SK-N-SH treated with all-trans-retinoic acid at 6 μM for 48 hours (cell line): ENCODE measurements at regions not wholly inside any gene's neighbourhood (a gene's known extent, or its start where the extent isn't known, plus 50 kb on each side); places are given as distances from the start of the nearest gene placed in this dataset.

Experiments used
- CSDC2 ChIP-seq: fragments of 250-450 bp; sonication (Bioruptor Pico); IDR thresholded peaks from 2 replicates; pipeline ENCODE4 v1.5.0; 2020; ENCODE audit warnings: mild to moderate bottlenecking, moderate library complexity
- ESRRG ChIP-seq: fragments of 250-450 bp; sonication (Bioruptor Pico); IDR thresholded peaks from 2 replicates; pipeline ENCODE4 v1.6.1; 2021; ENCODE audit warnings: mild to moderate bottlenecking
- ISL1 ChIP-seq: fragments of 250-450 bp; sonication (Bioruptor Pico); IDR thresholded peaks from 2 replicates; pipeline ENCODE4 v2.1.2; 2022; ENCODE audit warnings: mild to moderate bottlenecking, moderate library complexity
- RARB ChIP-seq: fragments of 250-450 bp; sonication (Bioruptor Pico); IDR thresholded peaks from 2 replicates; pipeline ENCODE4 v1.8.0; 2021; ENCODE audit warnings: mild to moderate bottlenecking, moderate library complexity
- SNAI2 ChIP-seq: fragments of 250-450 bp; sonication (Bioruptor Pico); IDR thresholded peaks from 2 replicates; pipeline ENCODE4 v1.5.0; 2020; ENCODE audit warnings: mild to moderate bottlenecking, moderate library complexity
- TOX ChIP-seq: fragments of 250-450 bp; sonication (Bioruptor Pico); IDR thresholded peaks from 2 replicates; pipeline ENCODE4 v1.8.0; 2021; ENCODE audit warnings: mild to moderate bottlenecking, moderate library complexity, borderline replicate concordance
- ZC3H10 ChIP-seq: fragments of 250-450 bp; sonication (Bioruptor Pico); IDR thresholded peaks from 2 replicates; pipeline ENCODE4 v1.5.1; 2021; ENCODE audit warnings: mild to moderate bottlenecking, moderate library complexity
- ZFP30 ChIP-seq: fragments of 450-650 bp; formaldehyde crosslinking; IDR thresholded peaks from 2 replicates; pipeline ENCODE4 v1.5.0; 2022; ENCODE audit warnings: mild to moderate bottlenecking, moderate library complexity
- ZNF565 ChIP-seq: fragments of 450-650 bp; formaldehyde crosslinking; conservative IDR thresholded peaks from 2 replicates; pipeline ENCODE4 v1.5.0; 2020; ENCODE audit warnings: low read depth, mild to moderate bottlenecking, moderate library complexity
- ZNF8 ChIP-seq: fragments of 450-650 bp; formaldehyde crosslinking; IDR thresholded peaks from 2 replicates; pipeline ENCODE4 v1.5.0; 2020; ENCODE audit warnings: mild to moderate bottlenecking, moderate library complexity
- TF ChIP-seq, protein P1 (sequence below): fragments of 250-450 bp; sonication (Bioruptor Pico); IDR thresholded peaks from 2 replicates; pipeline ENCODE4 v1.8.0; 2020; ENCODE audit warnings: mild to moderate bottlenecking, moderate library complexity, borderline replicate concordance
- TF ChIP-seq, protein P2 (sequence below): fragments of 250-450 bp; sonication (Bioruptor Pico); IDR thresholded peaks from 2 replicates; pipeline ENCODE4 v1.5.0; 2020; ENCODE audit warnings: mild to moderate bottlenecking, moderate library complexity
- TF ChIP-seq, protein P3 (sequence below): fragments of 250-450 bp; sonication (Bioruptor Pico); IDR thresholded peaks from 2 replicates; pipeline ENCODE4 v1.5.1; 2020; ENCODE audit warnings: low read depth, mild to moderate bottlenecking, moderate library complexity
- TF ChIP-seq, protein P4 (sequence below): fragments of 250-450 bp; sonication (Bioruptor Pico); IDR thresholded peaks from 2 replicates; pipeline ENCODE4 v1.8.0; 2021; ENCODE audit warnings: low read depth, mild to moderate bottlenecking, moderate library complexity, borderline replicate concordance

DNA sequence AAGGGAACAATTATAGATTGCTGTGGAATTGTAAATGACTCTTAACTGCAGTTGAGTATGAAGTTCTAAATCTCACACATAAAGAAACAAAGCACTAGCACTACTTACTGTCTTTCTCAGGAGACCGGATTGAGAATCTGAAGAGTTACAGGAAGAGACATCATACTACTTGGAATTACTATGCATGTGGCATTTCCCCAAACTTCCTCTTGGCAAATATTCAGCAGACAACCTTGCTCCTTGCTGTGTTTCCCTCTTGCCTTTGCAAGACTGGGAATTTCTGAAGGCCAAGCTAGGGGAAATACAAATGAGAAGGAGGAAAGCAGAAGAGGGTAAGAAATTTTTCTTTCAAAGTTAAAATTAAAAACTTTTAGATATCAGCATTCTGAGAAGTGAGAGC, 173.6 kb upstream of the KCTD3 start:
- TF ChIP-seq, protein P1, sequence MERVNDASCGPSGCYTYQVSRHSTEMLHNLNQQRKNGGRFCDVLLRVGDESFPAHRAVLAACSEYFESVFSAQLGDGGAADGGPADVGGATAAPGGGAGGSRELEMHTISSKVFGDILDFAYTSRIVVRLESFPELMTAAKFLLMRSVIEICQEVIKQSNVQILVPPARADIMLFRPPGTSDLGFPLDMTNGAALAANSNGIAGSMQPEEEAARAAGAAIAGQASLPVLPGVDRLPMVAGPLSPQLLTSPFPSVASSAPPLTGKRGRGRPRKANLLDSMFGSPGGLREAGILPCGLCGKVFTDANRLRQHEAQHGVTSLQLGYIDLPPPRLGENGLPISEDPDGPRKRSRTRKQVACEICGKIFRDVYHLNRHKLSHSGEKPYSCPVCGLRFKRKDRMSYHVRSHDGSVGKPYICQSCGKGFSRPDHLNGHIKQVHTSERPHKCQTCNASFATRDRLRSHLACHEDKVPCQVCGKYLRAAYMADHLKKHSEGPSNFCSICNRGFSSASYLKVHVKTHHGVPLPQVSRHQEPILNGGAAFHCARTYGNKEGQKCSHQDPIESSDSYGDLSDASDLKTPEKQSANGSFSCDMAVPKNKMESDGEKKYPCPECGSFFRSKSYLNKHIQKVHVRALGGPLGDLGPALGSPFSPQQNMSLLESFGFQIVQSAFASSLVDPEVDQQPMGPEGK (CRISPR knock-in tag) = no peak
- TF ChIP-seq, protein P2, sequence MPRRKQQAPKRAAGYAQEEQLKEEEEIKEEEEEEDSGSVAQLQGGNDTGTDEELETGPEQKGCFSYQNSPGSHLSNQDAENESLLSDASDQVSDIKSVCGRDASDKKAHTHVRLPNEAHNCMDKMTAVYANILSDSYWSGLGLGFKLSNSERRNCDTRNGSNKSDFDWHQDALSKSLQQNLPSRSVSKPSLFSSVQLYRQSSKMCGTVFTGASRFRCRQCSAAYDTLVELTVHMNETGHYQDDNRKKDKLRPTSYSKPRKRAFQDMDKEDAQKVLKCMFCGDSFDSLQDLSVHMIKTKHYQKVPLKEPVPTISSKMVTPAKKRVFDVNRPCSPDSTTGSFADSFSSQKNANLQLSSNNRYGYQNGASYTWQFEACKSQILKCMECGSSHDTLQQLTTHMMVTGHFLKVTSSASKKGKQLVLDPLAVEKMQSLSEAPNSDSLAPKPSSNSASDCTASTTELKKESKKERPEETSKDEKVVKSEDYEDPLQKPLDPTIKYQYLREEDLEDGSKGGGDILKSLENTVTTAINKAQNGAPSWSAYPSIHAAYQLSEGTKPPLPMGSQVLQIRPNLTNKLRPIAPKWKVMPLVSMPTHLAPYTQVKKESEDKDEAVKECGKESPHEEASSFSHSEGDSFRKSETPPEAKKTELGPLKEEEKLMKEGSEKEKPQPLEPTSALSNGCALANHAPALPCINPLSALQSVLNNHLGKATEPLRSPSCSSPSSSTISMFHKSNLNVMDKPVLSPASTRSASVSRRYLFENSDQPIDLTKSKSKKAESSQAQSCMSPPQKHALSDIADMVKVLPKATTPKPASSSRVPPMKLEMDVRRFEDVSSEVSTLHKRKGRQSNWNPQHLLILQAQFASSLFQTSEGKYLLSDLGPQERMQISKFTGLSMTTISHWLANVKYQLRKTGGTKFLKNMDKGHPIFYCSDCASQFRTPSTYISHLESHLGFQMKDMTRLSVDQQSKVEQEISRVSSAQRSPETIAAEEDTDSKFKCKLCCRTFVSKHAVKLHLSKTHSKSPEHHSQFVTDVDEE (CRISPR knock-in tag) = no peak
- TF ChIP-seq, protein P3, sequence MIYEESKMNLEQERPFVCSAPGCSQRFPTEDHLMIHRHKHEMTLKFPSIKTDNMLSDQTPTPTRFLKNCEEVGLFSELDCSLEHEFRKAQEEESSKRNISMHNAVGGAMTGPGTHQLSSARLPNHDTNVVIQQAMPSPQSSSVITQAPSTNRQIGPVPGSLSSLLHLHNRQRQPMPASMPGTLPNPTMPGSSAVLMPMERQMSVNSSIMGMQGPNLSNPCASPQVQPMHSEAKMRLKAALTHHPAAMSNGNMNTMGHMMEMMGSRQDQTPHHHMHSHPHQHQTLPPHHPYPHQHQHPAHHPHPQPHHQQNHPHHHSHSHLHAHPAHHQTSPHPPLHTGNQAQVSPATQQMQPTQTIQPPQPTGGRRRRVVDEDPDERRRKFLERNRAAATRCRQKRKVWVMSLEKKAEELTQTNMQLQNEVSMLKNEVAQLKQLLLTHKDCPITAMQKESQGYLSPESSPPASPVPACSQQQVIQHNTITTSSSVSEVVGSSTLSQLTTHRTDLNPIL = no peak
- TF ChIP-seq ZFP30 (CRISPR knock-in tag) = no peak
- no peak for TF ChIP-seq RARB
- TF ChIP-seq ESRRG (CRISPR knock-in tag) = no peak
- TF ChIP-seq SNAI2 (CRISPR knock-in tag) = no peak
- TF ChIP-seq ZNF565 (CRISPR knock-in tag) = no peak
- TF ChIP-seq CSDC2 (CRISPR knock-in tag) = no peak
- TF ChIP-seq ZNF8 (CRISPR knock-in tag) = no peak
- no peak for TF ChIP-seq TOX (CRISPR knock-in tag)
- TF ChIP-seq ISL1 = no peak
- TF ChIP-seq ZC3H10 (CRISPR knock-in tag) = no peak
- TF ChIP-seq, protein P4, sequence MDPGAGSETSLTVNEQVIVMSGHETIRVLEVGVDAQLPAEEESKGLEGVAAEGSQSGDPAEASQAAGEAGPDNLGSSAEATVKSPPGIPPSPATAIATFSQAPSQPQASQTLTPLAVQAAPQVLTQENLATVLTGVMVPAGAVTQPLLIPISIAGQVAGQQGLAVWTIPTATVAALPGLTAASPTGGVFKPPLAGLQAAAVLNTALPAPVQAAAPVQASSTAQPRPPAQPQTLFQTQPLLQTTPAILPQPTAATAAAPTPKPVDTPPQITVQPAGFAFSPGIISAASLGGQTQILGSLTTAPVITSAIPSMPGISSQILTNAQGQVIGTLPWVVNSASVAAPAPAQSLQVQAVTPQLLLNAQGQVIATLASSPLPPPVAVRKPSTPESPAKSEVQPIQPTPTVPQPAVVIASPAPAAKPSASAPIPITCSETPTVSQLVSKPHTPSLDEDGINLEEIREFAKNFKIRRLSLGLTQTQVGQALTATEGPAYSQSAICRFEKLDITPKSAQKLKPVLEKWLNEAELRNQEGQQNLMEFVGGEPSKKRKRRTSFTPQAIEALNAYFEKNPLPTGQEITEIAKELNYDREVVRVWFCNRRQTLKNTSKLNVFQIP = no peak
